DMS79 (cell line): ENCODE measurements at regions not wholly inside any gene's neighbourhood (a gene's known extent, or its start where the extent isn't known, plus 50 kb on each side); places are given as distances from the start of the nearest gene placed in this dataset.

ENCODE experiments used
- DNase-seq: peaks from one replicate; lab custom pipeline; 2025; lab: John Stamatoyannopoulos, UW

- DNase-seq, result no peak
Measured at GRCh38 chr10:43872644-43873043, 224.0 kb upstream of the ZNF32 start.

DNA sequence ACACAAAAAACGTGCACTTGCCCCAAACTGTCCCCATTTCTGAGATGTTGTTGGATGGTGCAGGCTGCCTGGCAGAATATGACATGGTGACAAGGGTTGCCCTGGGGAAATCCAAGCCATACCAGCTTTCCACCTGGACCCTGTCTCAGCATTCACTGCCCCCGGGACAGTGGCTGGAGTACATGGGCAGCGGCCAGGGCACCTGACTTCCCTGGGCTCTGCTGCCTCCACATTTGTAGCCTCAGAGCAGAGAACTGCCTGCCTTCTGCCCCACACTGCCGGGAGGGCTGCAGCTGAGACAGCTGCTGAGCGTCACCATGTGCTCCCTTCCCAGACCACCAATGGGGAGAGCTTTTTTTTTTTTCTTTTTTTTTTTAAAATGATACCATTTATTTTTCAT lies 222.9 kb upstream of the ZNF32 start:
- DNase-seq, result no peak

- no peak for DNase-seq
Measured at GRCh38 chr10:43870968-43871439, 222.3 kb upstream of the ZNF32 start.

DNA sequence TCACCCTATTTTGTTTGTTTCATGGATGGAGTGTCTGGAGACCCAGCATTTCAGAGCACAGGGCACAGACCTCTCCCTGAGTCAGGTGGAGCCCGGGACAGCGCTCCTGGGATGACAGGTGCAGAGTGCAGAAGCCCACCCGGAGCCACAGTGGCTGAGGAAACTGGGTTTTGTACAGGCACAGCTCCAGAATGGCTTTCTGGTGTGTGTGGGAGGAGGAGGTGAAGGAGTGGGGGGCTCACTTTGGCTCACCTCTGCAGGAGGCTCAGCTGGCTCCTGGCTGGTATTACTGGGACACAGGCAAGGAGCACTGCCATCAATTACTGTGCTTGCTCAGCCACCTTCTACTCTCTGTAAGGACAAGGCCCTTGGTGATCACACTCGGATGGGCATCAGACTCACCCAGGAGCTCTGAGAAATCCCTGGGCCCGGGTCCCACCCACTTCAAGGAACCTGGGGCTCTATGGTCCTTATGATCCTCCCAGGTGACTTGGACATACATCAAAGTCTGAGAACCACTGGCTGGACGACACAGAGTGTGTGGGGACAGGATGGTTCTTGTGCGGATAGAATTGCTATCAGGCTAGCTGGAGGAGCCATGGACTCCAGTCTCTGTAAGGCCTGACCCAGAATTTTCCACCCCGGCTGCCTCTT lies 221.1 kb upstream of the ZNF32 start:
- no peak for DNase-seq

DNA sequence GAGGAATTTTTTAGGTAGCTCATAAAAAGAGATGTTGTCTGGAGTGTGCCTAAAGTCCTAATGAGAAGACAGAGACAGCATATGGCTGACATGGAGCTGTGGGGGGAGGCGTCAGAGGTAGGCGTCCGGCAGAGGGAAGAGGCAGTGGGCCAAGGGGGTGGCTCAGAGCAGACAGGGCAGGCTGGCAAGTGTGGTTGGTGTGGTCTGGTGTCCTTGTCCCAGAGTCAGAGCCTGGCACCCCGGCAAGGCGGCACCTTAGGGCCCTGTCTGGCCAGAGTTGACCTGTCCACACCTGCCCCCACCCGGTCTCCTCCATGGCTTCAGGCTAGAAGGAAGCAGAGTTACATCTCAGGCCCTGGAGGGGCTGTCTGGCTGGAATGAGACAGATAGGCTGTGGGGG lies 220.3 kb upstream of the ZNF32 start:
- DNase-seq, result no peak

- DNase-seq, result no peak
Measured at GRCh38 chr10:43867667-43868565, 219.2 kb upstream of the ZNF32 start.

DNA sequence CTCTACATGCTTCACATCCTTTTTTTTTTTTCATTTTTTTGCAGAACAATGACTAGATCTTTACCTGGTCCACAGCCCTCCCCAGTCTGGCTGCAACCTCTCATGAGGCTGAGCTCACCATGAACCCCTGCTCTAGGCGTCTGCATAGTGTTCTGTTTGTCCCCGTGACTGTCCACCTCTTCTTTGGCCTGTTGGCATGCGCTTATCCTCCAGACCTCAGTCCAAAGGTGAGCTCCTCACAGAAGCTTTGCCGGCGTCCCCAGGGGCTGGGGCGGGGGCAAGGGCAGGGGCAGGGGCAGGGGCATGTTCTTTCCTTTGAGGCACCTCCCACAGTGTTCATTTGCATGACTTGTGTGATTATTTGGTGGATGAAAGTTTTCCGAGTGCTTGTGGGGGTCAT lies 218.4 kb upstream of the ZNF32 start:
- DNase-seq, result no peak

- no peak for DNase-seq
Measured at GRCh38 chr10:43866712-43867111, 218.0 kb upstream of the ZNF32 start.

GRCh38 chr10:43865265-43866135 lies 216.8 kb upstream of the ZNF32 start:
- no peak for DNase-seq

GRCh38 chr10:43864656-43865055 lies 216.0 kb upstream of the ZNF32 start:
- no peak for DNase-seq

GRCh38 chr10:43863859-43864591 lies 215.3 kb upstream of the ZNF32 start:
- DNase-seq, result no peak

- no peak for DNase-seq
Measured at GRCh38 chr10:43863270-43863669, 214.6 kb upstream of the ZNF32 start.

DNA sequence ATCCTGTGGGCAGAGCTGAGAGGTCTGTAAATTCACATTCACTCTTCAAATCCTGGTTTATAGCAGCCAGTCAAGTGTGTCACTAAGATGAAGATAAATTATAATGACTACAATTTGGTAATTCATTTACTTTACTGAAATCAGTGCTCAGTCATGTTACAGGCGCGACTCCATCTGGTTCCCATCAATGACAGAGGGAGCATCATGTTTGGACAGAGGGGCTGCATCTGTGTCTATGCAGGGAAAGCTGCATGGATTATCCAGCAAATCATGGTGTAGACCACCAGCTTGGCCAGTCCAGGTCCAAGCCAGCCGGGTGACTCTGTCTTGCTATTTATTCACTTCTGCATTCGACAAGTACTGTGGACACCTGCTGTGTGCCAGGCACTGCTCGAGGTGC lies 214.1 kb upstream of the ZNF32 start:
- no peak for DNase-seq

GRCh38 chr10:43861966-43862751 lies 213.5 kb upstream of the ZNF32 start:
- DNase-seq, result no peak

- DNase-seq, result no peak
Measured at GRCh38 chr10:43859016-43859525, 210.4 kb upstream of the ZNF32 start.

- no peak for DNase-seq
Measured at GRCh38 chr10:43857931-43858315, 209.2 kb upstream of the ZNF32 start.

GRCh38 chr10:43857206-43857930 lies 208.7 kb upstream of the ZNF32 start:
- DNase-seq, result no peak

- DNase-seq, result no peak
Measured at GRCh38 chr10:43856299-43856698, 207.6 kb upstream of the ZNF32 start.

DNA sequence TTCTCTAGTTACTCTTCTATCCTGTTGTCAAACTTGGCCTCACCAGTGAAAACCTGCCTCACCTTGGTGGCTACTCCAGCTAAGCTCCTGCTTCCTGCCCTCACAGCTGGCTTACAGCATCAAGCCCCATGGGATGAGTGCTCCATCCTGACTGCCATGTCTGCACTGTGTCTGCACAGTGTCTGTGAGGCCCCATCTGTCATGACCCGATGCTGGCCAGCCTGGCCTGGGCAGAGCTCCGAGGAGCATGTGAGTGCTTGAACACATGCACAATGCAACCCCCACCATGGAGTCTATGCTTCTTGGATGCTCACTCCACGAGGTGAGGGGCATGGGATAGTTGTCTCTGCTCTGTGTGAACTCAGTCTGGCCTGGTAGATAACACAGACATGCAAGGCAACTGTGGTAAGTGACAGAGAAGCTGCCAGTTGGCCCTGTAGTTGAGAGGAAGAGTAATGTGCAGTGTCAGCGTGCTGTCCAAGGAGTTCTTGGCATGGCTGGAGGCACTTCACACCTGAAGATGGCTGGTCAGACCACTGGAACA lies 207.1 kb upstream of the ZNF32 start:
- no peak for DNase-seq

GRCh38 chr10:43854007-43854406 lies 205.3 kb upstream of the ZNF32 start:
- no peak for DNase-seq
